PC-3 (cell line): ENCODE measurements at regions not wholly inside any gene's neighbourhood (a gene's known extent, or its start where the extent isn't known, plus 50 kb on each side); places are given as distances from the start of the nearest gene placed in this dataset.

Experiments used
- ATAC-seq: fragments of 200-7000 bp; cut with Tn5 transposase; 2 replicates; pipeline ENCODE4 v1.9.1; 2020; ENCODE audit warnings: mild to moderate bottlenecking, moderate library complexity
- BruUV-seq: library from RNA; stranded (reverse); fragments of 400-500 nt; replicated peaks from 2 replicates; lab custom pipeline; 2021; lab: Mats Ljungman, UMichigan
- CTCF ChIA-PET: fragments of 300-600 bp; sonication (Branson Sonifier 250); formaldehyde crosslinking; loops from one replicate; lab custom pipeline; 2022; ENCODE audit warnings: antibody characterized with exemption; lab: Charles Lee
- POLR2A ChIA-PET: fragments of 300-600 bp; sonication (Branson Sonifier 250); formaldehyde crosslinking; loops from one replicate; lab custom pipeline; 2022; ENCODE audit warnings: antibody characterized with exemption; ENCODE audit not compliant: unreplicated experiment; lab: Charles Lee
- DNase-seq: peaks from one replicate; pipeline ENCODE4 v3.0.0-alpha.2; 2015
- H2AFZ ChIP-seq: fragments of 300-600 bp; sonication (generic); 2 replicates; pipeline ENCODE4 v1.6.0; 2016; ENCODE audit warnings: antibody characterized with exemption, low read length
- H3F3A ChIP-seq: fragments of 300-600 bp; sonication (generic); one replicate; pipeline ENCODE4 v1.6.0; 2017; ENCODE audit warnings: antibody characterized with exemption, low read length, control low read depth, mild to moderate bottlenecking; ENCODE audit not compliant: unreplicated experiment
- H3K27ac ChIP-seq: fragments of 300-600 bp; sonication (generic); 2 replicates; pipeline ENCODE4 v1.5.1; 2016; ENCODE audit warnings: mild to moderate bottlenecking, low read length
- H3K27me3 ChIP-seq: fragments of 300-600 bp; sonication (generic); 2 replicates; pipeline ENCODE4 v1.6.1; 2016; ENCODE audit warnings: low read length, mixed read lengths
- H3K36me3 ChIP-seq: fragments of 300-600 bp; sonication (generic); 2 replicates; pipeline ENCODE4 v1.6.1; 2016; ENCODE audit warnings: low read depth, mixed run types, low read length, mixed read lengths
- H3K4me1 ChIP-seq: fragments of 300-600 bp; sonication (generic); 2 replicates; pipeline ENCODE4 v1.5.1; 2016; ENCODE audit warnings: low read length; ENCODE audit not compliant: insufficient read depth
- H3K4me2 ChIP-seq: fragments of 300-600 bp; sonication (generic); 2 replicates; pipeline ENCODE4 v1.6.0; 2016; ENCODE audit warnings: low read length
- H3K4me3 ChIP-seq: fragments of 300-600 bp; sonication (generic); 2 replicates; pipeline ENCODE4 v1.5.1; 2016; ENCODE audit warnings: mild to moderate bottlenecking, low read length, mixed read lengths
- H3K79me2 ChIP-seq: fragments of 300-600 bp; sonication (generic); 2 replicates; pipeline ENCODE4 v1.6.1; 2017; ENCODE audit warnings: low read length, mixed read lengths
- H3K9ac ChIP-seq: fragments of 300-600 bp; sonication (generic); 2 replicates; pipeline ENCODE4 v1.6.0; 2016; ENCODE audit warnings: mild to moderate bottlenecking, low read length
- H3K9me2 ChIP-seq: fragments of 300-600 bp; sonication (generic); replicated peaks from 2 replicates; pipeline ENCODE4 v1.6.1; 2016; ENCODE audit warnings: mixed run types, low read length, mixed read lengths
- H3K9me3 ChIP-seq: fragments of 300-600 bp; sonication (generic); 2 replicates; pipeline ENCODE4 v1.6.1; 2016; ENCODE audit warnings: low read length, mixed read lengths
- H4K20me1 ChIP-seq: fragments of 300-600 bp; sonication (generic); 2 replicates; pipeline ENCODE4 v1.6.1; 2016; ENCODE audit warnings: low read length, mixed read lengths
- CTCF ChIP-seq: fragments of 300-600 bp; sonication (generic); conservative IDR thresholded peaks from 2 replicates; pipeline ENCODE4 v1.5.1; 2017; ENCODE audit warnings: antibody characterized with exemption, low read depth, mild to moderate bottlenecking, low read length
- EZH2 ChIP-seq: fragments of 300-600 bp; sonication (generic); IDR thresholded peaks from one replicate; pipeline ENCODE4 v1.6.1; 2017; ENCODE audit warnings: antibody characterized with exemption, mild to moderate bottlenecking, low read length; ENCODE audit not compliant: unreplicated experiment
- EZH2phosphoT487 ChIP-seq: fragments of 300-600 bp; sonication (generic); IDR thresholded peaks from 2 replicates; pipeline ENCODE4 v1.6.1; 2018; ENCODE audit warnings: mild to moderate bottlenecking, antibody characterized with exemption, low read length, borderline replicate concordance
- intact Hi-C: fragments of 100-400 bp; cut with micrococcal nuclease; formaldehyde crosslinking; loops from 2 replicates; pipeline ENCODE4 v1.9.0; 2023

GRCh38 chr16:9661336-9662017 is 520.8 kb downstream of the GRIN2A start:
- H3K4me1 ChIP-seq, result no peaks in the 10 kb centered on the region
- POLR2A ChIA-PET, result no interaction called here
- H3F3A ChIP-seq, result no peaks in the 10 kb centered on the region
- H3K9me2 ChIP-seq, result no peaks in the 10 kb centered on the region
- H3K27me3 ChIP-seq, result no peaks in the 10 kb centered on the region
- H4K20me1 ChIP-seq, result no peaks in the 10 kb centered on the region
- intact Hi-C loops, result no loop called here
- CTCF ChIA-PET, result no interaction called here
- no peak overlapping the region for H3K4me2 ChIP-seq
- ATAC-seq (no peak), DNase-seq (no peak)
- no TSS peak for BruUV-seq
- no peaks in the 10 kb centered on the region for H3K9me3 ChIP-seq
- no peaks in the 10 kb centered on the region for H3K79me2 ChIP-seq
- H3K9ac ChIP-seq, result no peak overlapping the region
- H3K36me3 ChIP-seq, result no peaks in the 10 kb centered on the region
- H2AFZ ChIP-seq, result no peak overlapping the region
- no peak overlapping the region for H3K27ac ChIP-seq
- H3K4me3 ChIP-seq, result no peak overlapping the region
- TF ChIP-seq CTCF (no peak), EZH2 (no peak), EZH2phosphoT487 (no peak)

GRCh38 chr16:9663588-9663987 is 518.6 kb downstream of the GRIN2A start:
- Histone ChIP-seq H3K9me3 (no peaks in the 10 kb centered on the region), H3K4me3 (no peak overlapping the region), H3K79me2 (no peaks in the 10 kb centered on the region), H3K9me2 (no peaks in the 10 kb centered on the region), H4K20me1 (no peaks in the 10 kb centered on the region), H3K27me3 (no peaks in the 10 kb centered on the region), H3K9ac (no peak overlapping the region), H3K27ac (no peak overlapping the region), H3K36me3 (no peaks in the 10 kb centered on the region), H2AFZ (no peak overlapping the region), H3F3A (no peaks in the 10 kb centered on the region), H3K4me2 (no peak overlapping the region), H3K4me1 (no peaks in the 10 kb centered on the region)
- no TSS peak for BruUV-seq
- DNase-seq, result no peak
- TF ChIP-seq CTCF (no peak), EZH2phosphoT487 (no peak)
- intact Hi-C loops, result no loop called here
- CTCF ChIA-PET, result no interaction called here
- no peak for ATAC-seq
- POLR2A ChIA-PET, result no interaction called here

GRCh38 chr16:9665851-9666271 is 516.4 kb downstream of the GRIN2A start:
- Histone ChIP-seq H3K4me2 (no peak overlapping the region), H3K4me3 (no peak overlapping the region), H3K4me1 (no peaks in the 10 kb centered on the region), H3K9ac (no peak overlapping the region), H3K27ac (no peak overlapping the region), H3K79me2 (no peaks in the 10 kb centered on the region), H4K20me1 (no peaks in the 10 kb centered on the region), H3K27me3 (peaks cover 4% of the 10 kb centered on the region; the same call in 1 of the 2 replicates), H3K36me3 (no peaks in the 10 kb centered on the region), H3F3A (no peaks in the 10 kb centered on the region), H2AFZ (no peak overlapping the region), H3K9me3 (no peaks in the 10 kb centered on the region), H3K9me2 (no peaks in the 10 kb centered on the region)
- BruUV-seq, result no TSS peak
- DNase-seq, result peak; percentile 34
- intact Hi-C loops, result no loop called here
- CTCF ChIA-PET, result no interaction called here
- POLR2A ChIA-PET, result no interaction called here
- no peak for TF ChIP-seq CTCF
- ATAC-seq, result no peak
